GM18511 (cell line): ENCODE measurements at regions not wholly inside any gene's neighbourhood (a gene's known extent, or its start where the extent isn't known, plus 50 kb on each side); places are given as distances from the start of the nearest gene placed in this dataset.

Experiments
- ATAC-seq: cut with Tn5 transposase; IDR thresholded peaks from one replicate; pipeline ENCODE4 v1.9.1; 2021; ENCODE audit warnings: mild to moderate bottlenecking, moderate library complexity; ENCODE audit not compliant: unreplicated experiment

- no peak for ATAC-seq
These were observed 134.1 kb downstream of the NCOR2 start for GRCh38 chr12:124433147-124433874.

- no peak for ATAC-seq
These were observed 135.0 kb downstream of the NCOR2 start for GRCh38 chr12:124432376-124432775.

- ATAC-seq, result no peak
These were observed 135.4 kb downstream of the NCOR2 start for GRCh38 chr12:124431971-124432370.

DNA sequence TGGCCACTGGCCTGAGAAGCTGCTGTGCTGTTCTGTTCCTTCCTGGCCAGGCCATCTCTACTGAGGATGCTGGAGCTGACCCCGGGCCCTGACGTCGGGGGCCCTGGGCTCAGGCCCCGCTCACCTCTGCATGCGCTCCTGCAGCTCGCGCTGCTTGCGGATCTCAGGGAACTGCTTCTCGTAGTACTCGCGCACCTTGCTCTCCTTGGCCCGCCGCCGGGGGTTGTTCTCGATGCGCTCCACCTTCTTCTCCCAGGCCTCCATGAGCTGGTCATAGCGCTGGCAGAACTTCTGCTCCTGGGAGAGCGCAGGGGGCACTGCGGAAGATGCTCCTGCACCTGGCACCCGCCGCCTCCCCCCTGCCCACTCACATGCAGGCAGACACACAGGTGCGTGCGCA, 135.6 kb downstream of the RFLNA start:
- ATAC-seq, result no peak

DNA sequence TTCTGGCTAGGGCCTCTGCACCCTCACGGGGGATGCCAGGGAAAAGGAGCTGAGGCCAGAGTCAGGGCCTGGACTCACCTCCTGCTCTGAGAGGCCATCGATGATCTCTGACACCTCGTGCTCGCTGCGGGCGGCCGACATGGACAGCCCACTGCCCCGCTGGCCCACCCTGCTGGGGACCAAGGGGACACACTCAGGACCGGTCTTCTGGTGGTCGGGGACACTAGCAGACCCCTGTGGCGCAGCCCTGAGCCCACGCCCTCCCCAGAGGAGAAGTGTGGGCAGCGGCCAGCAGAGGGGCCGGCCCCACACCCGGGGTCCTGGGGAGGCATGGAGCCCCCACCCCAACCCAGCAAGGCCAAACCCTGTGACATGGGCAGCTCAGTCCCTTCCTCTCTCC, 134.6 kb downstream of the RFLNA start:
- ATAC-seq, result no peak

DNA sequence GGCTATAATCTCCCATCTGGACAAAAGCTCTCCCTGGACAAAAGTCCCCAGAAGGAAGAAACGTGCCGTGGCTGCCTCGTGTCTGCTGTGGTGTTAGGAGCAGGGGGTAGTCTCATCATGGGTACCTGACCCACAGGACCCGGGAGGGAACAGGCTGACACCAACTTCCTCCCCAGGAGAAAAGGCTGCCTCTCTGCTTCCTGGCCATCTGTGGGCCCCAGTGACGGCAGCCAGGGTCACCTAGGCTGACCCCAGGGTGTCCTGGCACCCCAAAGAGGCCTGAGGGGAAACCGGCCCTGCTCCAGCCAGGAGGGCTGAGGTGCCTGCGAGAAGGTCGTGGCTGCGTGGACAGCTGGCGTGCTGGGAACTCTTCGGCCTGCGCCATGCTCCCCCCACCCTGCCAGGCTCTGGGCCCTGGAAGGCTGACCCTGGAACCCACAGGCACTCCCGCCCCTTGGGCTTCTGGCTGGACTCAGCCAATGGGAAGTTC, 133.9 kb downstream of the RFLNA start:
- ATAC-seq, result no peak

DNA sequence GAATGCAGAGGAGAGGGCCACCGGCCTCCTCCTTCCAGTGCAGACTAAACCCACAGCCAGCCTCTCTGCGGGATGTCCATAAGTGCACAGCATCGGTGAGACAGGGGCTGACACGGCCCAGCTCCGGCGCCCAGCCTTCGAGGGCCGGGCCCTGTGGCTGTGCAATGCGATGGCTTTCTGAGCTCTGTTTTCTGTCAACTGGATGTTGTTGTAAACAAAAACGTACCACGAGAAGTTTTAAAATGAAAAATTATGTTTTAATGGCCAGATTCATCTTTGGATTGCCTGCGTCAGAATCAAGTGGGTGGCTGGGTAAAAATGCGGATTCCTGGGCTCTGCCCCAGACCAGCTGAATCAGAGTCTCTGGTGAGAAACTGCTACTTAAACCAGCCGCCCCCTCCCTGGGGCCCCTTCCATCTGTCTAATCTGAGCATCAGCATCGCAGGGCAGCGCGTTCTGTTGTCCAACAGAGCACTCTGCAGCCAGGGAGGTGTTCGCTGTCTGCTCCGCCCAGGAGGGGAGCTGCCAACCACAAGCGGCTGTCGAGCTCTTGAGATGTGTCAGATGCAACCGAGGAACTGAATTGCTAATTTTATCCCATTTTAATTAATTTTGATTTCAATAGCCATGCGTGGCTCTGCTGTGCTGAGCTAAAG, 133.4 kb downstream of the RFLNA start:
- ATAC-seq, result no peak

DNA sequence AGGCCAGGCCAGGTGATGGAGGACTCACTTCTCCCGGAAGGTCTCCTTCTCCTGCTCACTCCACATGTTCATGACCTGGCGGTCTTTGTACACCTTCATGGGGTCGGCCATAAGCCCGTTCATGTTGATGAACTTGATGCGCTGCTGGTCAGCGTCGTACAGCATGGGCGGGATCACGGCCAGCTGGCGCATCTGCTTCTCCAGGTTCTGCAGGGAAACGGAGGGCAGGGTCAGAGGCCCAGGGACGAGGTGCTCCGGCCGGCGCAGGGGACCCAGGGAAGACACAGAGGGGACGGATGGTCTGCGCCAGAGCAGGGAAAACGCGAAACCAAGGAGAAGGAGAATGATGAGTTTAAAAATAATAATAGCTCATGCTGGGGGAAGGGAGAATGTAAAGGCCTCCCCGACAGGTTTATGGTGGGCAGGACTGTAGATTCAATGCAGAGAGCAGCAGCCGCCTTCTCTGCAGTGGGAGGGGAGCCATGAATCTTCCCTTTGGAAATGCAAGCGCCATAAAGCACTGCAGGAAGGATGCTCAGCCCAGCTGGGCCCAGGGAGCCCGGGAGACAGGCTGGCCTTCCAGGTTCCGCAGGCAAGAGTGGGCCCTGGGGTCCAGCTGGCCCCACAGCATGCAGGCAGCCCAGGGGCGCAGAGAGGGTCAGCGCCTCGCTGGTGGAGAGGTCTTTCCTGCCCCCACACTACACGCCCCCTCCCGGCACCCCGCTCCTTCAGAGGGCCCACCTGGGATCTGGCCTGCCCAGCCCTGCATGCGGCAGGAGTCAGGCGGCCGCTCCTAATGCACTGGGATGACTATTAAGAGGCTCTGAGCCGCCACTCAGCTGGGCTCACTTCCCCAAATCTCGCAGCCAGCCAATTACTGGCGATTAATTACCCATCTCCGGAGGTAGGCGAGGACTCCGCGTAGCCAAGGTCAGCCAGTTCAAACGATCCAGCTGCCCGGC, 132.0 kb downstream of the RFLNA start:
- no peak for ATAC-seq

DNA sequence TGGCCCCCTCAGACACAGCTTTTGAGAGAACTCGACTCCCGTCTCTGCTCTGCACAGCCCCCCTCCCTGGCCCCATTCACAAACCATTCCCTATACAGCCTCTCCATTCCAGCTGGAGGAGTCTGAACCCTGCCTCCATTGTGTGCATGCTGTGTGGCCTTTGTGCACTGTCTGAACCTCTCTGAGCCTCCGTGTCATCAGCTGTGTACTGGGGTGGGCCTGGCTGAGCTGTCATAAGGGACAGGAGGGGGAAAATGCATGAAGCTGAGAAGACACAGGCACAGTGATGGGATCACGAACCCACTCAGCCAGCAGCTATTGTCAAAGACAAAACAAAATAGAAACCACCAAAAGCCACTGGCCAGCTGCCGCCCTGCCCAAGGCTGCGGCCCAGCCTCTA, 130.8 kb downstream of the RFLNA start:
- no peak for ATAC-seq

GRCh38 chr12:124424516-124424905, 129.6 kb downstream of the RFLNA start:
- no peak for ATAC-seq

- no peak for ATAC-seq
These were observed 129.0 kb downstream of the RFLNA start for GRCh38 chr12:124423761-124424515.

DNA sequence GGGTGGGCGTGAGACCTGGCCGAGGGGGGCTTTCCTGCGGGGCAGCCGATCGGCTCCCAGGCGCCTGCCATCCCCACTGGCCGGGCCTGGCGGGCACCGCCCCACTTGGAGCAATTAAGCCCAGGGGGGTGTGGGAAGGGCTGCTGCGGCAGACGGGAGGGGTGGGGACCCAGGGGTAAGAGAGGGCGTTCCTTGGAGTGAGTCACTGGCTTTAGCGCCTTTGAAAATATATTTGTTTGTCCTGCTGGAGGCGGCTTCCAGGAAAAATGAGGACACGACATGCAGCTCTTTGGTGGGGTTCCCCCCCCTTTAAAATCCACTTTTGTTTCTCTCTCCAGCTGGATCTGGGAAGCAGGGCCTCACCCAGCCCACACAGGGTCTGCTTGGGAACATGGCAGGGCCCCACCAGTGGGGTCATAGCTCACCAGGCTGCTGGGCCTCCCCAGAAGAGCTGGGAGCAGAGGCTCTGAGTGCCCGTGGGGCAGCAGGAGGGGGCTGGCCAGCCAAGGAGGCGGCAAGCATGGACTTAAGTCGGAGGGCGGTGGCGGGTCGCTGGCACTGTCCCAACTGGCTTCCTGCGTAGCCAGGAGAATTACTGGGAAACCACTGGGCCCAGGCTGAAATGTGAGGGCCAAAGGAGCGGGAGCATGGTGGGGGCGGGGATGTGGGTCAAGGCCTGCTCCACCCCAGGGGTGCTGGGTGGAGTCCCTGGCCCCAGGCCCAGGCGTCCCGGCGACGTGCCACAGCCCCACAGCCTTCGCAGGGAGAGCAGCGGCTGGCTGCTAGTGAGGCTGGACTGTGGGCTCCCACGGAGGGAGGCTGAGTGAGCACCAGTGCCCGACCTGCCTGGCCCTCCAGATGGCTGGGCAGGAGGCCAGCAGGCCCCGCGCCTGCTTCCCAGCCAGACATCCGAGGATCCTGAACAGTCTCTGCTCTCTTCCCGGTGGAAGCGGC, 128.0 kb downstream of the RFLNA start:
- ATAC-seq, result no peak

- ATAC-seq, result no peak
These were observed 127.3 kb downstream of the RFLNA start for GRCh38 chr12:124422142-124422569.

DNA sequence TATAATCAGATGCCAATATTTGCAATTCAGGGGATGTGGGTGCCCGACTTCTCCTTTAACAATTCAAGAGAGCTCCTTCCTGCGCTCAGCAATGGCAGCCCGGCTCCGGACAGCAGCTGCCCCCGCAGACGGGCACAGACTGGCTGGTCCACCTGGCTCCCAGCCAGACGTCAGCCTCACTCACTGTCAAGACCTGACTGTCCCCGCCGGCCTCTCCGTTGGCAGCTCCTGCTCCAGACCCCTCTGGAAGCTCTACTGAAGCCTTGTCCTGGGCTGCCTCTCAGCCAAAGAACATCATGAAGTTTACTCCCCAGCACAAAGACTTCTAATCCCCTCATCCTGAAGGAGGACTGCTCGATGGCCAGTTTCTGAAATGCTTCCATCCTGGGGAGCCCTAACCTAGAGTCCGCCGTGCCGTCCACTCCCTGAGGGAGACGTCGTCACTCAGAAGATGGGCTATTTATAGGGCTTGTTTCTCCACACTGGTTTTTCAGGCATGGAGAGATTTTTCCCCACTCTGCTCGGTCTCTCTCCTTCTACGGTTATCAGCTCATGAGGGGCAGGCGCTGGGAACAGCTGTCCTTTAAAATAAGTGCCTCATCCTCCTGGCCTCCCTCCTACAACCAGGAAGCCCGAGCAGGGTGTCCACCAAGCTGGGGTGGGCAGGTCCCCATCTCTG, 126.2 kb downstream of the RFLNA start:
- ATAC-seq, result no peak

GRCh38 chr12:124420041-124420995, 125.4 kb downstream of the RFLNA start:
- ATAC-seq, result no peak

GRCh38 chr12:124419292-124420040, 124.6 kb downstream of the RFLNA start:
- ATAC-seq, result no peak

DNA sequence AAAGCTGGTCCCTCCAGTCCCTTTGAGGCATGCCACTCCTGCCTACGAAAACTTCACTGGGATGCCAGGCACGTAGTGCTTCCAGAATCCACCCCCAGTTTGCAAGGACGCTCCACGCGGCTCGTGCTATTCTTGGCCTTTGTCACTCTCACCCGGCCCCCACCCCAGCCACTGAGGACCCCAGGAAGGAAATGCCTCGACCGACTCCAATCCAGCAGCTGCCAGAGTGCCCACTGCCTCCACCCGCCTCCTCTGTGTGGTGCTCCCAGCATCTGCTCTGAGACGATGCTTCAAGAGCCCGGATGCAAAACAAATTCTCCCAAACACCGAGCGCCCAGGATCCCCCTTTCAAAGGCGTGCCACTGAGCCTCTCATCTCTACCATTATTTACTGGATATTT, 123.9 kb downstream of the RFLNA start:
- no peak for ATAC-seq
